ENCODE measurements at regions not wholly inside any gene's neighbourhood (a gene's known extent, or its start where the extent isn't known, plus 50 kb on each side); places are given as distances from the start of the nearest gene placed in this dataset.
A peak's percentile ranks its signal among the peaks of the same experiment; 100 is the strongest.

GRCh38 chr2:104049438-104049837 lies 804.5 kb upstream of the POU3F3 start:
- no peak for DNase-seq

- no peak for DNase-seq
Observed at GRCh38 chr2:104049981-104050380, 803.9 kb upstream of the POU3F3 start.

- DNase-seq = no peak
Observed at GRCh38 chr2:104050656-104051242, 803.2 kb upstream of the POU3F3 start.

- DNase-seq = no peak
Observed at GRCh38 chr2:104051766-104052165, 802.1 kb upstream of the POU3F3 start.

- no peak for DNase-seq
Observed at GRCh38 chr2:104052356-104052755, 801.6 kb upstream of the POU3F3 start.

- DNase-seq = no peak
Observed at GRCh38 chr2:104056451-104056850, 797.5 kb upstream of the POU3F3 start.

- DNase-seq = no peak
Observed at GRCh38 chr2:104068665-104069064, 785.2 kb upstream of the POU3F3 start.

- DNase-seq = no peak
Observed at GRCh38 chr2:104077573-104077972, 776.3 kb upstream of the POU3F3 start.

GRCh38 chr2:104078431-104079157 lies 775.3 kb upstream of the POU3F3 start:
- no peak for DNase-seq

GRCh38 chr2:104088745-104089144 lies 765.2 kb upstream of the POU3F3 start:
- no peak for DNase-seq

GRCh38 chr2:104090407-104090806 lies 763.5 kb upstream of the POU3F3 start:
- no peak for DNase-seq

- DNase-seq = no peak
Observed at GRCh38 chr2:104091894-104092293, 762.0 kb upstream of the POU3F3 start.

GRCh38 chr2:104092886-104093285 lies 761.0 kb upstream of the POU3F3 start:
- no peak for DNase-seq

- DNase-seq = peak; percentile 80
Observed at GRCh38 chr2:104102615-104103014, 751.3 kb upstream of the POU3F3 start.

GRCh38 chr2:104109356-104109755 lies 744.6 kb upstream of the POU3F3 start:
- no peak for DNase-seq

GRCh38 chr2:104118889-104119288 lies 735.0 kb upstream of the POU3F3 start:
- DNase-seq = no peak

- DNase-seq = no peak
Observed at GRCh38 chr2:104120171-104120570, 733.7 kb upstream of the POU3F3 start.

- no peak for DNase-seq
Observed at GRCh38 chr2:104125096-104125495, 728.8 kb upstream of the POU3F3 start.

GRCh38 chr2:104127049-104127770 lies 726.7 kb upstream of the POU3F3 start:
- DNase-seq = no peak

- no peak for DNase-seq
Observed at GRCh38 chr2:104140361-104140760, 713.6 kb upstream of the POU3F3 start.

- DNase-seq = no peak
Observed at GRCh38 chr2:104158191-104158590, 695.7 kb upstream of the POU3F3 start.

GRCh38 chr2:104163611-104164130 lies 690.2 kb upstream of the POU3F3 start:
- no peak for DNase-seq

GRCh38 chr2:104164721-104165252 lies 689.1 kb upstream of the POU3F3 start:
- DNase-seq = no peak

GRCh38 chr2:104177179-104177578 lies 676.7 kb upstream of the POU3F3 start:
- DNase-seq = no peak

All from NCI-H526 treated with DMSO at 0.1 percent for 48 hours (cell line).